Mammary epithelial cell (primary cell): ENCODE measurements at regions not wholly inside any gene's neighbourhood (a gene's known extent, or its start where the extent isn't known, plus 50 kb on each side); places are given as distances from the start of the nearest gene placed in this dataset.

Experiments
- CTCF ChIP-seq, 2 donors: IDR thresholded peaks in 1 of 2; conservative IDR thresholded peaks in 1 of 2; 2 replicates each; pipeline ENCODE4 v1.5.1; 2011 to 2012; ENCODE audit warnings: inconsistent platforms in 2 of 2, low read length in 2 of 2, mild to moderate bottlenecking in 2 of 2, control low read depth in 1 of 2, low read depth in 1 of 2; ENCODE audit not compliant: insufficient read depth in 1 of 2; ENCODE audit errors: extremely low read depth in 1 of 2
- EZH2 ChIP-seq: IDR thresholded peaks from 2 replicates; pipeline ENCODE4 v1.6.1; 2012; ENCODE audit warnings: low read length, inconsistent platforms, borderline replicate concordance

- no peak for TF ChIP-seq CTCF (conservative IDR thresholded peaks at IDR 0.05 in 1 of 2, IDR thresholded peaks at IDR 0.05 in 1 of 2; ENCODE audit: extremely low read depth in 1 of 2, insufficient read depth in 1 of 2, low read depth in 1 of 2, low read length in 2 of 2)
- TF ChIP-seq EZH2 = no peak
These were observed 103.5 kb upstream of the PTPRT start for GRCh38 chr20:43293068-43293786.
